ENCODE measurements at regions not wholly inside any gene's neighbourhood (a gene's known extent, or its start where the extent isn't known, plus 50 kb on each side); places are given as distances from the start of the nearest gene placed in this dataset.

GRCh38 chr17:64772845-64773299 is 110.8 kb upstream of the SMURF2 start:
- intact Hi-C loops (cut with micrococcal nuclease; ENCODE audit: unreplicated experiment), result loop anchor here (5.0 kb wide), 1 partner anchor 111 kb away; the partner anchor contains the start of gene SMURF2
- no peak overlapping the region for H3K27ac ChIP-seq (ENCODE audit: extremely low read length, insufficient read depth, low read length)
- ChIA-PET CTCF (ENCODE audit: low intra/inter-chr PET ratio, low total read pairs) (no interaction called here), POLR2A (interaction anchor here (1.3 to 3.0 kb wide), 3 partner anchors 9 to 276 kb away, joined by 4 to 11 read pairs (median 8); partner anchors contain the start of gene POLG2)
- no peak for TF ChIP-seq GTF2F1 (IDR thresholded peaks at IDR 0.05; ENCODE audit: low read length)
- no peak for TF ChIP-seq HOXD1 (CRISPR knock-in tag; IDR thresholded peaks at IDR 0.05)
- TF ChIP-seq TAF1 (CRISPR knock-in tag; IDR thresholded peaks at IDR 0.05), result no peak
- TF ChIP-seq HNF1B (CRISPR knock-in tag; IDR thresholded peaks at IDR 0.05), result peak; percentile 68
- TF ChIP-seq EED (CRISPR knock-in tag; IDR thresholded peaks at IDR 0.05), result 0 out of 2 replicates have a peak, but pooled peaks have one; percentile 23
- TF ChIP-seq ZNF574 (CRISPR knock-in tag; IDR thresholded peaks at IDR 0.05), result 0 out of 2 replicates have a peak, but pooled peaks have one; percentile 3
- TF ChIP-seq PRDM10 (CRISPR knock-in tag; IDR thresholded peaks at IDR 0.05; ENCODE audit: low read depth), result 0 out of 2 replicates have a peak, but pooled peaks have one; percentile 32
- 0 out of 2 replicates have a peak, but pooled peaks have one; percentile 63 for TF ChIP-seq ZNF572 (CRISPR knock-in tag; IDR thresholded peaks at IDR 0.05)
- peak; percentile 9 for TF ChIP-seq TEAD3 (CRISPR knock-in tag; optimal IDR thresholded peaks at IDR 0.05; ENCODE audit: borderline replicate concordance)
- TF ChIP-seq KMT2B (CRISPR knock-in tag; IDR thresholded peaks at IDR 0.05), result no peak
- TF ChIP-seq ZNF772 (CRISPR knock-in tag; IDR thresholded peaks at IDR 0.05), result 0 out of 2 replicates have a peak, but pooled peaks have one; percentile 67
- H3K27me3 ChIP-seq (ENCODE audit: control insufficient read depth in 1 of 2, insufficient read depth in 2 of 2, low read length in 2 of 2), result no peaks in the 10 kb centered on the region
- ATAC-seq (no peak), DNase-seq (ENCODE audit: low spot score) (no peak), FAIRE-seq (no peak)
- in situ Hi-C loops (cut with HindIII; ENCODE audit: extremely low pct_ligation_motif_present, low pct_unique_long_range_greater_than_20kb), result no loop called here
- H3K4me2 ChIP-seq (ENCODE audit: low read depth, low read length), result peak overlapping the region; percentile 98
- no peaks in the 10 kb centered on the region for H3K9me3 ChIP-seq (ENCODE audit: low read length)
- peaks cover 13% of the 10 kb centered on the region for H3K79me2 ChIP-seq (ENCODE audit: insufficient read depth, low read length)
- peaks cover 45% of the 10 kb centered on the region for H3K4me1 ChIP-seq (ENCODE audit: insufficient read depth, low read length)
- WGBS (ENCODE audit: low lambda C conversion rate), result 4% methylated on average over 5 of the region's 6 CpGs
- no TSS peak for BruUV-seq (replicated peaks)
- no peaks in the 10 kb centered on the region for H4K20me1 ChIP-seq (ENCODE audit: insufficient read depth, low read length)
- no peak overlapping the region for H2AFZ ChIP-seq (ENCODE audit: low read length)
- peak overlapping the region; percentile 72; the same call in 1 of the 2 replicates for H3K9ac ChIP-seq (ENCODE audit: insufficient read depth, low read depth, low read length)
- H3K4me3 ChIP-seq (replicated peaks in 1 of 3; ENCODE audit: insufficient read depth in 1 of 3, low read depth in 2 of 3, low read length in 3 of 3), result peak overlapping the region; percentile 77 to 92 (median 88)
- H3K36me3 ChIP-seq (replicated peaks in 1 of 2; ENCODE audit: control insufficient read depth in 1 of 2, insufficient read depth in 2 of 2, low read length in 2 of 2), result no peaks in the 10 kb centered on the region

Measured in HepG2 (cell line).